Activated naive CD4-positive, alpha-beta T cell treated with anti-CD3 and anti-CD28 coated beads, Interleukin-2, amount 10 ng/mL, durations not matched to agents 7 days and 5 days (primary cell): ENCODE measurements at regions not wholly inside any gene's neighbourhood (a gene's known extent, or its start where the extent isn't known, plus 50 kb on each side); places are given as distances from the start of the nearest gene placed in this dataset.

ENCODE experiments used
- CTCF ChIA-PET: fragments of 350-600 bp; sonication (Branson Sonifier 250); formaldehyde crosslinking; loops from one replicate; lab custom pipeline; 2021; ENCODE audit warnings: antibody characterized with exemption; lab: Charles Lee
- DNase-seq: peaks from one replicate; pipeline ENCODE4 v3.0.0-alpha.2; 2020
- H3K27ac Mint-ChIP-seq: one replicate; pipeline ENCODE4 v1.8.0; 2021; ENCODE audit warnings: mild to moderate bottlenecking, moderate library complexity, mixed read lengths
- H3K27me3 Mint-ChIP-seq: one replicate; pipeline ENCODE4 v1.8.0; 2021; ENCODE audit warnings: mild to moderate bottlenecking, mixed read lengths
- H3K36me3 Mint-ChIP-seq: one replicate; pipeline ENCODE4 v1.8.0; 2021; ENCODE audit warnings: mixed read lengths
- H3K4me1 Mint-ChIP-seq: one replicate; pipeline ENCODE4 v1.8.0; 2021; ENCODE audit warnings: mixed read lengths
- H3K4me3 Mint-ChIP-seq: one replicate; pipeline ENCODE4 v1.8.0; 2021; ENCODE audit warnings: mild to moderate bottlenecking, moderate library complexity, mixed read lengths
- H3K9me3 Mint-ChIP-seq: one replicate; pipeline ENCODE4 v1.8.0; 2021; ENCODE audit warnings: mixed read lengths

GRCh38 chr11:70811915-70812314, 413.6 kb downstream of the CTTN start:
- no peak for DNase-seq
- CTCF ChIA-PET = no interaction called here
- Mint-ChIP-seq H3K4me1 (no peaks in the 10 kb centered on the region), H3K9me3 (no peaks in the 10 kb centered on the region), H3K36me3 (no peaks in the 10 kb centered on the region), H3K27me3 (no peaks in the 10 kb centered on the region), H3K27ac (no peak overlapping the region), H3K4me3 (no peak overlapping the region)

- no peaks in the 10 kb centered on the region for H3K4me1 Mint-ChIP-seq
- H3K27ac Mint-ChIP-seq = no peak overlapping the region
- H3K4me3 Mint-ChIP-seq = no peak overlapping the region
- no peaks in the 10 kb centered on the region for H3K9me3 Mint-ChIP-seq
- H3K36me3 Mint-ChIP-seq = no peaks in the 10 kb centered on the region
- H3K27me3 Mint-ChIP-seq = no peaks in the 10 kb centered on the region
- DNase-seq = no peak
- CTCF ChIA-PET = no interaction called here
Observed at GRCh38 chr11:70812472-70812871, 414.1 kb downstream of the CTTN start.

- Mint-ChIP-seq H3K36me3 (no peaks in the 10 kb centered on the region), H3K27ac (no peak overlapping the region), H3K27me3 (no peaks in the 10 kb centered on the region), H3K4me1 (no peaks in the 10 kb centered on the region), H3K9me3 (no peaks in the 10 kb centered on the region), H3K4me3 (no peak overlapping the region)
- no peak for DNase-seq
- CTCF ChIA-PET = no interaction called here
Observed at GRCh38 chr11:70813651-70814050, 415.3 kb downstream of the CTTN start.

GRCh38 chr11:70815485-70815832, 417.1 kb downstream of the CTTN start:
- CTCF ChIA-PET = interaction anchor here (0.7 to 1.5 kb wide), 3 partner anchors 11 to 604 kb away, joined by 3 to 4 read pairs (median 3); no protein-coding TSS in a partner anchor
- Mint-ChIP-seq H3K27me3 (no peaks in the 10 kb centered on the region), H3K36me3 (no peaks in the 10 kb centered on the region), H3K9me3 (no peaks in the 10 kb centered on the region), H3K27ac (no peak overlapping the region), H3K4me3 (no peak overlapping the region), H3K4me1 (no peaks in the 10 kb centered on the region)
- DNase-seq = no peak

- Mint-ChIP-seq H3K27ac (no peak overlapping the region), H3K36me3 (no peaks in the 10 kb centered on the region), H3K9me3 (no peaks in the 10 kb centered on the region), H3K27me3 (no peaks in the 10 kb centered on the region), H3K4me1 (no peaks in the 10 kb centered on the region), H3K4me3 (no peak overlapping the region)
- CTCF ChIA-PET = no interaction called here
- no peak for DNase-seq
Observed at GRCh38 chr11:70816156-70816678, 417.9 kb downstream of the CTTN start.

GRCh38 chr11:70818351-70818750, 420.0 kb downstream of the CTTN start:
- Mint-ChIP-seq H3K27me3 (peaks cover 3% of the 10 kb centered on the region), H3K4me3 (no peak overlapping the region), H3K9me3 (no peaks in the 10 kb centered on the region), H3K36me3 (no peaks in the 10 kb centered on the region), H3K27ac (no peak overlapping the region), H3K4me1 (no peaks in the 10 kb centered on the region)
- no peak for DNase-seq
- CTCF ChIA-PET = no interaction called here

GRCh38 chr11:70819022-70819421, 420.7 kb downstream of the CTTN start:
- Mint-ChIP-seq H3K27ac (no peak overlapping the region), H3K4me1 (no peaks in the 10 kb centered on the region), H3K36me3 (no peaks in the 10 kb centered on the region), H3K27me3 (peaks cover 9% of the 10 kb centered on the region), H3K4me3 (no peak overlapping the region), H3K9me3 (no peaks in the 10 kb centered on the region)
- no peak for DNase-seq
- CTCF ChIA-PET = no interaction called here

- H3K4me1 Mint-ChIP-seq = no peaks in the 10 kb centered on the region
- CTCF ChIA-PET = no interaction called here
- H3K27ac Mint-ChIP-seq = no peak overlapping the region
- peaks cover 22% of the 10 kb centered on the region for H3K27me3 Mint-ChIP-seq
- H3K36me3 Mint-ChIP-seq = no peaks in the 10 kb centered on the region
- H3K9me3 Mint-ChIP-seq = no peaks in the 10 kb centered on the region
- H3K4me3 Mint-ChIP-seq = no peak overlapping the region
- DNase-seq = no peak
Observed at GRCh38 chr11:70820311-70820710, 422.0 kb downstream of the CTTN start.

GRCh38 chr11:70820712-70821111, 422.4 kb downstream of the CTTN start:
- Mint-ChIP-seq H3K4me1 (no peaks in the 10 kb centered on the region), H3K36me3 (no peaks in the 10 kb centered on the region), H3K27ac (no peak overlapping the region), H3K27me3 (peaks cover 25% of the 10 kb centered on the region), H3K4me3 (no peak overlapping the region), H3K9me3 (no peaks in the 10 kb centered on the region)
- CTCF ChIA-PET = no interaction called here
- DNase-seq = no peak

GRCh38 chr11:70823771-70824170, 425.4 kb downstream of the CTTN start:
- peaks cover 56% of the 10 kb centered on the region for H3K27me3 Mint-ChIP-seq
- DNase-seq = no peak
- CTCF ChIA-PET = no interaction called here
- H3K27ac Mint-ChIP-seq = no peak overlapping the region
- no peaks in the 10 kb centered on the region for H3K4me1 Mint-ChIP-seq
- H3K9me3 Mint-ChIP-seq = no peaks in the 10 kb centered on the region
- H3K4me3 Mint-ChIP-seq = no peak overlapping the region
- no peaks in the 10 kb centered on the region for H3K36me3 Mint-ChIP-seq

GRCh38 chr11:70824605-70825245, 426.4 kb downstream of the CTTN start:
- H3K4me1 Mint-ChIP-seq = no peaks in the 10 kb centered on the region
- no peaks in the 10 kb centered on the region for H3K9me3 Mint-ChIP-seq
- no peaks in the 10 kb centered on the region for H3K36me3 Mint-ChIP-seq
- no peak for DNase-seq
- CTCF ChIA-PET = no interaction called here
- H3K27ac Mint-ChIP-seq = no peak overlapping the region
- no peak overlapping the region for H3K4me3 Mint-ChIP-seq
- H3K27me3 Mint-ChIP-seq = peaks cover 57% of the 10 kb centered on the region

- DNase-seq = no peak
- no peak overlapping the region for H3K27ac Mint-ChIP-seq
- CTCF ChIA-PET = interaction anchor here (1.4 kb wide), 1 partner anchor 11 kb away, joined by 4 read pairs; no protein-coding TSS in a partner anchor
- H3K27me3 Mint-ChIP-seq = peaks cover 57% of the 10 kb centered on the region
- H3K9me3 Mint-ChIP-seq = no peaks in the 10 kb centered on the region
- no peak overlapping the region for H3K4me3 Mint-ChIP-seq
- no peaks in the 10 kb centered on the region for H3K4me1 Mint-ChIP-seq
- H3K36me3 Mint-ChIP-seq = no peaks in the 10 kb centered on the region
Observed at GRCh38 chr11:70825893-70826540, 426.4 kb downstream of the SHANK2 start.

- H3K27ac Mint-ChIP-seq = no peak overlapping the region
- CTCF ChIA-PET = interaction anchor here (1.4 kb wide), 1 partner anchor 12 kb away, joined by 4 read pairs; no protein-coding TSS in a partner anchor
- peaks cover 57% of the 10 kb centered on the region for H3K27me3 Mint-ChIP-seq
- no peaks in the 10 kb centered on the region for H3K4me1 Mint-ChIP-seq
- no peaks in the 10 kb centered on the region for H3K36me3 Mint-ChIP-seq
- DNase-seq = no peak
- H3K4me3 Mint-ChIP-seq = no peak overlapping the region
- no peaks in the 10 kb centered on the region for H3K9me3 Mint-ChIP-seq
Observed at GRCh38 chr11:70826541-70827335, 425.6 kb downstream of the SHANK2 start.

- H3K4me1 Mint-ChIP-seq = no peaks in the 10 kb centered on the region
- no peaks in the 10 kb centered on the region for H3K36me3 Mint-ChIP-seq
- no peak for DNase-seq
- no peak overlapping the region for H3K4me3 Mint-ChIP-seq
- H3K27ac Mint-ChIP-seq = no peak overlapping the region
- H3K27me3 Mint-ChIP-seq = peaks cover 52% of the 10 kb centered on the region
- no peaks in the 10 kb centered on the region for H3K9me3 Mint-ChIP-seq
- CTCF ChIA-PET = no interaction called here
Observed at GRCh38 chr11:70828593-70829082, 423.7 kb downstream of the SHANK2 start.
